ENCODE measurements at regions not wholly inside any gene's neighbourhood (a gene's known extent, or its start where the extent isn't known, plus 50 kb on each side); places are given as distances from the start of the nearest gene placed in this dataset.

GRCh38 chr4:184282251-184282713 is 64.6 kb upstream of the ENPP6 start:
- no peak for TF ChIP-seq POLR2A (IDR thresholded peaks at IDR 0.05)
- no peak for TF ChIP-seq CTCF (IDR thresholded peaks at IDR 0.05)
- H3K27me3 ChIP-seq: no peaks in the 10 kb centered on the region
- no peak for DNase-seq
- H3K4me1 ChIP-seq: peaks cover 4% of the 10 kb centered on the region
- no peaks in the 10 kb centered on the region for H3K36me3 ChIP-seq (ENCODE audit: low read depth, missing control alignments)
- intact Hi-C loops (cut with DNase I; ENCODE audit: low total_unique reads): no loop called here
- H3K27ac ChIP-seq: no peak overlapping the region
- no peak overlapping the region for H3K4me3 ChIP-seq
- H3K9me3 ChIP-seq: no peaks in the 10 kb centered on the region
- WGBS, 2 donors: 81 to 92% methylated on average over 5 to 8 of the region's 8 CpGs

- H3K9me3 ChIP-seq: no peaks in the 10 kb centered on the region
- no peaks in the 10 kb centered on the region for H3K27me3 ChIP-seq
- H3K4me1 ChIP-seq: no peaks in the 10 kb centered on the region
- H3K27ac ChIP-seq: no peak overlapping the region
- no peak for TF ChIP-seq CTCF (IDR thresholded peaks at IDR 0.05)
- no peak for TF ChIP-seq POLR2A (IDR thresholded peaks at IDR 0.05)
- WGBS, 2 donors: 69 to 77% methylated on average over 12 of the region's 12 CpGs
- intact Hi-C loops (cut with DNase I; ENCODE audit: low total_unique reads): no loop called here
- H3K4me3 ChIP-seq: no peak overlapping the region
- DNase-seq: no peak
- no peaks in the 10 kb centered on the region for H3K36me3 ChIP-seq (ENCODE audit: low read depth, missing control alignments)
Observed at GRCh38 chr4:184281231-184282139, 63.8 kb upstream of the ENPP6 start.

GRCh38 chr4:184280591-184281071 is 63.0 kb upstream of the ENPP6 start:
- no peaks in the 10 kb centered on the region for H3K27me3 ChIP-seq
- no peak overlapping the region for H3K27ac ChIP-seq
- no peak overlapping the region for H3K4me3 ChIP-seq
- no peaks in the 10 kb centered on the region for H3K4me1 ChIP-seq
- DNase-seq: no peak
- intact Hi-C loops (cut with DNase I; ENCODE audit: low total_unique reads): no loop called here
- 62 to 76% methylated on average over 2 of the region's 2 CpGs for WGBS, 2 donors
- H3K36me3 ChIP-seq (ENCODE audit: low read depth, missing control alignments): no peaks in the 10 kb centered on the region
- TF ChIP-seq POLR2A (IDR thresholded peaks at IDR 0.05) (no peak), CTCF (IDR thresholded peaks at IDR 0.05) (no peak)
- H3K9me3 ChIP-seq: no peaks in the 10 kb centered on the region

GRCh38 chr4:184280137-184280536 is 62.5 kb upstream of the ENPP6 start:
- intact Hi-C loops (cut with DNase I; ENCODE audit: low total_unique reads): no loop called here
- H3K27ac ChIP-seq: no peak overlapping the region

More at GRCh38 chr4:184280137-184280536, 62.5 kb upstream of the ENPP6 start:
- H3K4me3 ChIP-seq: no peak overlapping the region
- H3K36me3 ChIP-seq (ENCODE audit: low read depth, missing control alignments): no peaks in the 10 kb centered on the region
- H3K27me3 ChIP-seq: no peaks in the 10 kb centered on the region
- H3K9me3 ChIP-seq: no peaks in the 10 kb centered on the region
- DNase-seq: no peak
- 55 to 68% methylated on average over 4 of the region's 4 CpGs for WGBS, 2 donors
- no peaks in the 10 kb centered on the region for H3K4me1 ChIP-seq
- no peak for TF ChIP-seq POLR2A (IDR thresholded peaks at IDR 0.05)
- TF ChIP-seq CTCF (IDR thresholded peaks at IDR 0.05): no peak

All from testis (tissue), 2 donors.